Lower leg skin (tissue), 4 donors: ENCODE measurements at regions not wholly inside any gene's neighbourhood (a gene's known extent, or its start where the extent isn't known, plus 50 kb on each side); places are given as distances from the start of the nearest gene placed in this dataset.
"Not testable (repeated sequence)": the region's sequence is repeated elsewhere in the genome, so short reads cannot be mapped to it uniquely, and the experiment has no call there.

Source experiments
- DNase-seq, 2 donors: peaks; one replicate each; pipeline ENCODE4 v3.0.0-alpha.2; 2019; ENCODE audit warnings: low spot score in 2 of 2
- H3K4me3 ChIP-seq: fragments of 200-600 bp; sonication (generic); 2 replicates; pipeline ENCODE4 v1.5.1; 2017; ENCODE audit warnings: mild to moderate bottlenecking, low read depth; ENCODE audit not compliant: poor library complexity, severe bottlenecking
- POLR2A ChIP-seq, 2 donors: fragments of 450-650 bp; IDR thresholded peaks; one replicate each; pipeline ENCODE4 v1.6.1; 2016 to 2017; ENCODE audit warnings: antibody characterized with exemption in 2 of 2, mild to moderate bottlenecking in 1 of 2, moderate library complexity in 1 of 2
- WGBS, 2 donors: methylation state at CpG; one replicate each; pipeline ENCODE4 v1.1.5; 2018; 5-methylcytosine and 5-hydroxymethylcytosine counted together
- intact Hi-C: fragments of 100-400 bp; cut with DNase I; formaldehyde crosslinking; loops from one replicate; pipeline ENCODE4 v1.15.0; 2023; ENCODE audit warnings: low total_unique reads
- TF ChIP-seq, protein P1 (sequence below), 3 donors: fragments of 450-650 bp; IDR thresholded peaks; one replicate each; pipeline ENCODE4 v1.5.1; 2016; ENCODE audit warnings: antibody characterized with exemption in 3 of 3, mild to moderate bottlenecking in 3 of 3, moderate library complexity in 2 of 3

DNA sequence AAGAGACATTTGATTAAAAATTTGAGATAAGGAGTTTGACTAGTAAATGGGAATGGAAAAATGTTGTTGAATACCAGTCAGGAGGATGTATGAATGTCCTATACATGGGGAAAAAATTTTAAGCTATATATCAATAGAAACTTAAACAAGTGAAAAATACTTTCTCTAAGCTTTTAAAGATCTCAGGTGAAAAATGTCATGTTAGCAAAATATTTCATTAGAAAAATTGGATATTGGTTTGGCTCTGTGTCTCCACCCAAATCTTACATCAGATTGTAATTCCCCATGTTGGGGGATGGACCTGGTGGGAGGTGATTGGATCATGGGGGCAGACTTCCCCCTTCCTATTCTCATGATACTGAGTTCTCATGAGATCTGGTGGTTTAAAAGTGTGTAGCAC lies 279.6 kb upstream of the CADM2 start:
- intact Hi-C loops, result no loop called here
- no peak for DNase-seq
- H3K4me3 ChIP-seq, result no peak overlapping the region
- TF ChIP-seq POLR2A (IDR thresholded peaks at IDR 0.05), result no peak
- TF ChIP-seq, protein P1, sequence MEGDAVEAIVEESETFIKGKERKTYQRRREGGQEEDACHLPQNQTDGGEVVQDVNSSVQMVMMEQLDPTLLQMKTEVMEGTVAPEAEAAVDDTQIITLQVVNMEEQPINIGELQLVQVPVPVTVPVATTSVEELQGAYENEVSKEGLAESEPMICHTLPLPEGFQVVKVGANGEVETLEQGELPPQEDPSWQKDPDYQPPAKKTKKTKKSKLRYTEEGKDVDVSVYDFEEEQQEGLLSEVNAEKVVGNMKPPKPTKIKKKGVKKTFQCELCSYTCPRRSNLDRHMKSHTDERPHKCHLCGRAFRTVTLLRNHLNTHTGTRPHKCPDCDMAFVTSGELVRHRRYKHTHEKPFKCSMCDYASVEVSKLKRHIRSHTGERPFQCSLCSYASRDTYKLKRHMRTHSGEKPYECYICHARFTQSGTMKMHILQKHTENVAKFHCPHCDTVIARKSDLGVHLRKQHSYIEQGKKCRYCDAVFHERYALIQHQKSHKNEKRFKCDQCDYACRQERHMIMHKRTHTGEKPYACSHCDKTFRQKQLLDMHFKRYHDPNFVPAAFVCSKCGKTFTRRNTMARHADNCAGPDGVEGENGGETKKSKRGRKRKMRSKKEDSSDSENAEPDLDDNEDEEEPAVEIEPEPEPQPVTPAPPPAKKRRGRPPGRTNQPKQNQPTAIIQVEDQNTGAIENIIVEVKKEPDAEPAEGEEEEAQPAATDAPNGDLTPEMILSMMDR (IDR thresholded peaks at IDR 0.05), result no peak

DNA sequence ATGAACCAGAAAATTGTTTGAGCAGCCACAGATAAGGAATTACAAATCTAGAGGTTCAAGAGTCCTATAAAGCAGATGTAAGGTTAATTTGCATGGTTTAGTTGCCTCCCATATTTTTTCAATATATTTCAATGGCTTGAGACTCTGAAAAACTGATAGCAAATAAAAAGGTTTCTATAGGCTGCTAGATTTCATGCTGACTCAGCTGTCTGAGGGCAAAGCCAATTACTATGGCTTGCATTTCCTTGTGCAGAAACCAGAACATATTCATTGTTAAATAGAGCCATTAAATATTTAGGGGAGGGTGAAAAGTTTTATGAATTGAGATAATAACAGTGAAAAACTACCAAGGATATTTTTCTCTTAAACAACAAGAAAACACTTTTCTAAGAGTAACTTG lies 278.1 kb upstream of the CADM2 start:
- intact Hi-C loops, result no loop called here
- no peak for DNase-seq
- TF ChIP-seq, protein P1 (IDR thresholded peaks at IDR 0.05), result no peak
- no peak for TF ChIP-seq POLR2A (IDR thresholded peaks at IDR 0.05)
- no peak overlapping the region for H3K4me3 ChIP-seq

DNA sequence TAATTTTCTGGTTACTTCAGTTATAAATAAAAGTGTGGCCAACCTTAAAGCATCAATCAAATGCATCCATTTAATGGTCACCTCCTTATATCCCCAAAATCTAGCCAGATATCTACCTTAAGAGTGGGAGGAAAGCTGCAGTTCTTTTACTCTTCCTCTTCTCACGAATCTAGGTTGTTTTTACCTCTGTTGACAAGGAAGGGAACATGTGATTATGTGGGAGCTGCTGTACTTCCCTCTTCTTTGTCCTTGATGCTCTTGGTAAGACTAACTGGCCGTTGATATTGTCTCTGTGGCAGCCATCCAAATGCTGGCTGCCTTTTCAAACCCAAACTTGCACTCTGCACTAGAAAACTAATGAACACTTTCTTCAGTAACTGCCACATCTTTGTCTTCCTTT lies 275.3 kb upstream of the CADM2 start:
- H3K4me3 ChIP-seq, result no peak overlapping the region
- intact Hi-C loops, result no loop called here
- TF ChIP-seq POLR2A (IDR thresholded peaks at IDR 0.05), result no peak
- TF ChIP-seq, protein P1 (IDR thresholded peaks at IDR 0.05), result no peak
- no peak for DNase-seq
- 40 to 53% methylated on average over 2 of the region's 2 CpGs for WGBS, 2 donors

DNA sequence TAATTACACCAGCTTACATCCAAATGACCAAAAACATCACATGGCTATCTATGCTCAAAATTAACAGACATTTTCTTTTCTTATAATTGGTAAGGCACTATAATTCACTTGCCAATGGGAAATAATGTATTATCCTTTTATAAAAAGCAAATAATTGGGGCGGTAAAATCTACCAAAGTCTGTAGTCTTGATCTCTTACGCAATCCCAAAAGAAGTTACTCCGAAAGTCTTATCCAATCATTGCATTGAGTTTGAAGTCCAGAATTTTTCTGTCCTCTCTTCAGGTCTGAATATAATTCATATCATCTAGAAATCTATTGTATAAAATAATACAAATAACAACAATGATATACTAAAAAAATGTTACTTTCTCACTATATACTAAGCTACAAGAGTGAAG lies 273.3 kb upstream of the CADM2 start:
- 96 to 97% methylated on average over 3 of the region's 3 CpGs for WGBS, 2 donors
- no peak for DNase-seq
- TF ChIP-seq, protein P1 (IDR thresholded peaks at IDR 0.05), result no peak
- no peak for TF ChIP-seq POLR2A (IDR thresholded peaks at IDR 0.05)

DNA sequence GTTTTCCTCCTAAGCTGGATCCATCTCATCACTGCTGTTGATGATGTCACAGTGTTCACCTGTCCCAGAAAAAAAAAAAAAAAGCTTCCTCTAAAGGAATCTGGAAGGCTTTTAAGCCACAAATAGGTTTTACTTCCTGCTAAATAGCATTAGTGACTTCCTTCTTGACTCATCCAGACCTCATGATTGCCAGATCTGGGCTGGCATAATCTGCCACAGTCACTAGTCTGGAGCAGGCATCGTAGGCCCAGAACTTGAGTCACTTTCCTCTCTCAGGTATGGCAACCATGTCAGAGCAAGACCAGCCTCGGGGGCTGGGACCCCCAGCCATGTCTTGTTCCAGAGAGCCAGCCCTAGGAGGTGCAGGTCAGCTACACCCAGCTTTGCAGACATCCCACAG lies 266.5 kb upstream of the CADM2 start:
- WGBS, 2 donors, result 48 to 52% methylated on average over 2 of the region's 2 CpGs
- no peak overlapping the region for H3K4me3 ChIP-seq
- intact Hi-C loops, result no loop called here
- DNase-seq, result no peak
- TF ChIP-seq, protein P1 (IDR thresholded peaks at IDR 0.05), result no peak
- no peak for TF ChIP-seq POLR2A (IDR thresholded peaks at IDR 0.05)

More for the DNA sequence above, 273.3 kb upstream of the CADM2 start:
- intact Hi-C loops, result no loop called here
- no peak overlapping the region for H3K4me3 ChIP-seq

DNA sequence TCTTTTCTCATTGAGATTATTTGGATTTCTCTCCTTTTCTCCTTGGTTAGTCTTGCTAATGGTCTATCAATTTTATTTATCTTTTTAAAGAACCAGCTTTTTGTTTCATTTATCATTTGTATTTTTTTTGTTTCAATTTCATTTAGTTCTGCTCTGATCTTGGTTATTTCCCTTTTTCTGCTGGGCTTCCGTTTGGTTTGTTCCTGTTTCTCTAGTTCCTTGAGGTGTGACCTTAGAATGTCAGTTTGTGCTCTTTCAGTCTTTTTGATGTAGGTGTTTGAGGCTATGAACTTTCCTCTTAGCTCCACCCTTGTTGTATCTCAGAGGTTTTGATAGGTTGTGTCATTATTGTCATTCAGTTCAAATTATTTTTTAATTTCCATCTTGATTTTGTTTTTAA lies 248.5 kb upstream of the CADM2 start:
- H3K4me3 ChIP-seq, intact Hi-C loops: not testable (repeated sequence)
- 48 to 50% methylated on average over 1 of the region's 1 CpG for whole genome bisulfite sequencing, 2 donors

More for the DNA sequence above, 248.5 kb upstream of the CADM2 start:
- not testable (repeated sequence) for DNase-seq
